Upper lobe of left lung (tissue), 6 donors: ENCODE measurements at regions not wholly inside any gene's neighbourhood (a gene's known extent, or its start where the extent isn't known, plus 50 kb on each side); places are given as distances from the start of the nearest gene placed in this dataset.

ENCODE experiments used
- ATAC-seq, 2 donors: fragments of 200-7000 bp; cut with Tn5 transposase; one replicate each; pipeline ENCODE4 v1.9.1; 2022; ENCODE audit warnings: mild to moderate bottlenecking in 2 of 2, moderate library complexity in 2 of 2; ENCODE audit not compliant: low FRiP score in 2 of 2
- DNase-seq, 2 donors: peaks; one replicate each; pipeline ENCODE4 v3.0.0-alpha.2; 2019 to 2020
- H3K27ac ChIP-seq, 4 donors: fragments of 200-600 bp; sonication (generic); one replicate each; pipeline ENCODE4 v1.5.1; 2016 to 2019
- H3K27me3 ChIP-seq, 4 donors: fragments of 200-600 bp; sonication (generic); one replicate each; pipeline ENCODE4 v1.5.1; 2017 to 2019
- H3K36me3 ChIP-seq, 4 donors: fragments of 200-600 bp; sonication (generic); one replicate each; pipeline ENCODE4 v1.5.1; 2016 to 2019
- H3K4me1 ChIP-seq, 4 donors: fragments of 200-600 bp; sonication (generic); one replicate each; pipeline ENCODE4 v1.5.1; 2018 to 2019
- H3K4me3 ChIP-seq, 4 donors: fragments of 200-600 bp; sonication (generic); one replicate each; pipeline ENCODE4 v1.5.1; 2017 to 2019; ENCODE audit warnings: mild to moderate bottlenecking in 2 of 4, moderate library complexity in 1 of 4
- H3K9me3 ChIP-seq, 4 donors: fragments of 200-600 bp; sonication (generic); one replicate each; pipeline ENCODE4 v1.5.1; 2018 to 2019
- CTCF ChIP-seq, 6 experiments: fragments of 450-650 bp in 4 of 6; fragments of 200-600 bp in 2 of 6; sonication (generic) in 2 of 6; IDR thresholded peaks; one replicate each; pipeline ENCODE4 v1.5.1; 2016 to 2019; ENCODE audit warnings: antibody characterized with exemption in 6 of 6
- EP300 ChIP-seq, 4 donors: sonication (generic); formaldehyde crosslinking; IDR thresholded peaks; one replicate each; pipeline ENCODE4 v1.5.1; 2017; ENCODE audit warnings: antibody characterized with exemption in 4 of 4, control low read depth in 2 of 4
- POLR2A ChIP-seq, 4 donors: fragments of 450-650 bp; IDR thresholded peaks; one replicate each; pipeline ENCODE4 v1.5.1; 2016 to 2017; ENCODE audit warnings: antibody characterized with exemption in 4 of 4, mild to moderate bottlenecking in 2 of 4
- POLR2AphosphoS5 ChIP-seq, 2 donors: sonication (generic); formaldehyde crosslinking; IDR thresholded peaks; one replicate each; pipeline ENCODE4 v1.5.1; 2017; ENCODE audit warnings: antibody characterized with exemption in 2 of 2
- WGBS, 2 donors: methylation state at CpG; one replicate each; pipeline ENCODE4 v1.1.5; 2017 to 2018; 5-methylcytosine and 5-hydroxymethylcytosine counted together
- donor health status: DM: no; HTN: no; CAD: no; lungs with moderate emphysema.
- donor health status: DM: no; HTN: yes; CAD: no; lungs with severe emphysema.

GRCh38 chr4:77309496-77309895, 152.5 kb downstream of the CCNG2 start:
- no peak overlapping the region for H3K27ac ChIP-seq
- H3K27me3 ChIP-seq = no peaks in the 10 kb centered on the region
- H3K4me3 ChIP-seq = no peak overlapping the region
- H3K4me1 ChIP-seq = no peaks in the 10 kb centered on the region
- H3K36me3 ChIP-seq = no peaks in the 10 kb centered on the region
- ATAC-seq (no peak), DNase-seq (no peak)
- no peak for TF ChIP-seq EP300 (IDR thresholded peaks at IDR 0.05)
- no peak for TF ChIP-seq POLR2AphosphoS5 (IDR thresholded peaks at IDR 0.05)
- no peak for TF ChIP-seq POLR2A (IDR thresholded peaks at IDR 0.05)
- TF ChIP-seq CTCF (IDR thresholded peaks at IDR 0.05) = no peak
- 63 to 70% methylated on average over 2 of the region's 2 CpGs for WGBS, 2 donors
- H3K9me3 ChIP-seq = no peaks in the 10 kb centered on the region

- peak in 1 of 2 donors; percentile 24 for ATAC-seq
- H3K27me3 ChIP-seq = no peaks in the 10 kb centered on the region
- DNase-seq = no peak
- no peak overlapping the region for H3K4me3 ChIP-seq
- WGBS, 2 donors = 43 to 44% methylated on average over 2 to 3 of the region's 3 CpGs
- no peaks in the 10 kb centered on the region for H3K4me1 ChIP-seq
- no peaks in the 10 kb centered on the region for H3K36me3 ChIP-seq
- no peaks in the 10 kb centered on the region for H3K9me3 ChIP-seq
- no peak overlapping the region for H3K27ac ChIP-seq
- TF ChIP-seq CTCF (IDR thresholded peaks at IDR 0.05) = no peak
- TF ChIP-seq POLR2AphosphoS5 (IDR thresholded peaks at IDR 0.05) = no peak
- no peak for TF ChIP-seq EP300 (IDR thresholded peaks at IDR 0.05)
Measured at GRCh38 chr4:77310931-77311330, 153.9 kb downstream of the CCNG2 start.

DNA sequence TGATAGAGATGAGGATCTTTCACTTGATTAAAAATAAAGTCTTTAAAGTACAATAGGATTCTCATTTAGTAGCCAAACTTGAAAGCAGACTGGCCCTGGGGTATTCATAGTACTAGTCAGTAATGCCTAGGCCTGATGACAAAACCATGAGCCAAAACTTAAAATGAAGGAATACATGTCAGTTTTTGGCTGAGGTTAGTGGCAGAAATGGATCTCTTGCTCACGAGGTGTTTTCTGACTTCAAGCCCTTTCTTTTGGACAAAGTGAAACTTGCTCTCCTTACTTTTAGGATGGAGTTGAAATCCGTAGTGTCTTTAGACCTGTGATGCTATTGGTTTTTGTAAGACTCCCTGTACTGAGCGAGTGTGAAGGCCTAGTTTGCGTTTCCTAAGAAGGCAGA, 157.7 kb downstream of the CCNG2 start:
- Histone ChIP-seq H3K4me3 (no peak overlapping the region), H3K27me3 (no peaks in the 10 kb centered on the region), H3K27ac (no peak overlapping the region), H3K9me3 (peaks cover 0 to 3% (median 1%) of the 10 kb centered on the region in 4 donors), H3K36me3 (no peaks in the 10 kb centered on the region), H3K4me1 (no peaks in the 10 kb centered on the region)
- TF ChIP-seq CTCF (IDR thresholded peaks at IDR 0.05) = no peak
- TF ChIP-seq POLR2A (IDR thresholded peaks at IDR 0.05) = no peak
- TF ChIP-seq EP300 (IDR thresholded peaks at IDR 0.05) = no peak
- no peak for TF ChIP-seq POLR2AphosphoS5 (IDR thresholded peaks at IDR 0.05)
- DNase-seq (no peak), ATAC-seq (no peak)
- 85 to 91% methylated on average over 4 of the region's 4 CpGs for WGBS, 2 donors

DNA sequence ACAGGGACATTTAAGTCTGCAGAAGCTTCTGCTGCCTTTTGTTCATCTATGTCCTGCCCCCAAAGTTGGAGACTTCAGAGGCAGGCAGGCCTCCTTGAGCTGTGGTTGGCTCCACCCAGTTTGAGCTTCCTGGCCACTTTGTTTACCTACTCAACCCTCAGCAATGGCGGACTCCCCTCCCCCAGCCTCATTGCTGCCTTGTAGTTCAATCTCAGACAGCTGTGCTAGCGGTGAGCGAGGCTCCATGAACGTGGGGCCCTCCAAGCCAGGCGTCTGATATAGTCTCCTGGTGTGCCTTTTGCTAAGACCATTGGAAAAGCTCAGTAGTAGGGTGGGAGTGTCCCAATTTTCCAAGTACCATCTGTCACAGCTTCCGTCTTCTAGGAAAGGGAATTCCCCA, 170.1 kb downstream of the CCNG2 start:
- peaks cover 0 to 4% (median 2%) of the 10 kb centered on the region in 4 donors for H3K9me3 ChIP-seq
- H3K4me1 ChIP-seq = no peaks in the 10 kb centered on the region
- no peak for TF ChIP-seq CTCF (IDR thresholded peaks at IDR 0.05)
- no peak for TF ChIP-seq POLR2AphosphoS5 (IDR thresholded peaks at IDR 0.05)
- WGBS, 2 donors = 76 to 85% methylated on average over 2 to 6 of the region's 6 CpGs
- ATAC-seq (no peak), DNase-seq (no peak)
- no peak overlapping the region for H3K27ac ChIP-seq
- H3K4me3 ChIP-seq = no peak overlapping the region
- H3K27me3 ChIP-seq = no peaks in the 10 kb centered on the region
- H3K36me3 ChIP-seq = no peaks in the 10 kb centered on the region

DNA sequence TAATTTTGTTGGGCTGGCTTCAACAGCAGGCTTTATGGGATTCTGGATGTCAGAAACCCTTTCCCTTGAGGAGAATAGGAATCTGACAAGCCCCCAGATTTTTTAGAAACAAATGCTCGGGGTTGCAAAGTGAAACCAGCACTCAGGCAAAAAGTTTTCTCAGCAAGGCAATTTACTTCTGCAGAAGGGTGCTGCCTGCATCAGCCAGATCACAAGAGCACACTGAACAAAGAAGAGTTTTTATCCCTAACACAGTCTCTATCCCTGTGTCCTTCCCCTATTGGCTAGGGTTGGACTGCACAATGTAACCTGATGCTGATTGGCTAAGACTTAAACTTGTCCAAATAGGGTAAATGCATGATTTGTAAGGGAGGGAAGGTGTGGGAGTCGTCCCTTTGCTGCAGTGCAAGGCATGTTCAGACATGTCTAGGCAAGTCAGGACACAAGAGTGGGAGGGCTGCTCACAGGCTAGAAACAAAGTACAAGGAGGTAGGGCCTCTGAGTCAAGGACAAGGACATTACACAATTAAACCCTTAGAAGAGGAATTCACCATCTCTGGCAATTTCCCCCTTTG, 175.8 kb downstream of the CCNG2 start:
- ATAC-seq (no peak), DNase-seq (no peak)
- WGBS, 2 donors = 66 to 68% methylated on average over 2 of the region's 2 CpGs
- Histone ChIP-seq H3K4me3 (no peak overlapping the region), H3K27me3 (no peaks in the 10 kb centered on the region), H3K9me3 (peaks cover 10 to 22% (median 17%) of the 10 kb centered on the region in 4 donors), H3K4me1 (no peaks in the 10 kb centered on the region), H3K27ac (no peak overlapping the region), H3K36me3 (no peaks in the 10 kb centered on the region)
- TF ChIP-seq EP300 (IDR thresholded peaks at IDR 0.05) = no peak
- no peak for TF ChIP-seq POLR2A (IDR thresholded peaks at IDR 0.05)
- no peak for TF ChIP-seq CTCF (IDR thresholded peaks at IDR 0.05)
- no peak for TF ChIP-seq POLR2AphosphoS5 (IDR thresholded peaks at IDR 0.05)
